ENCODE measurements at regions not wholly inside any gene's neighbourhood (a gene's known extent, or its start where the extent isn't known, plus 50 kb on each side); places are given as distances from the start of the nearest gene placed in this dataset.

DNA sequence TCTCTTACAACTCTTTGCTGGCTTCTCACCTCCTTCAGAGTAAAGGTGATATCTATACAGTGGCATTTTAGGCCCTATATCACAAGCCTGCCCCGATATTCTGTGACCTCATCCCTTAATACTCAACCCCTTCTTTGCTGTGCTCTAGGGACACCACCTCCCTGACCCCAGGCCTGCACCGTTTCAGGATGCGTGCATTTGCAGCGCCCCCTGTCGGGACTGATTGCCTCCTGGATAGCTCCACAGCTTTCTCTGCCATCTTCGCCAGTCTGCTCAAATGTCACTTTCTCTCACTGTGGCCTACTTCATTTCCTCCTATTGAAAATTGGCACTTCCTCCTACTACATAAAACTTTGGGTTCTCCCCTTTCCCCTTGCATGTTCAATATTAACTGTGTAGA is 289.6 kb downstream of the SOCS6 start (continued):
- TF ChIP-seq, protein P1, sequence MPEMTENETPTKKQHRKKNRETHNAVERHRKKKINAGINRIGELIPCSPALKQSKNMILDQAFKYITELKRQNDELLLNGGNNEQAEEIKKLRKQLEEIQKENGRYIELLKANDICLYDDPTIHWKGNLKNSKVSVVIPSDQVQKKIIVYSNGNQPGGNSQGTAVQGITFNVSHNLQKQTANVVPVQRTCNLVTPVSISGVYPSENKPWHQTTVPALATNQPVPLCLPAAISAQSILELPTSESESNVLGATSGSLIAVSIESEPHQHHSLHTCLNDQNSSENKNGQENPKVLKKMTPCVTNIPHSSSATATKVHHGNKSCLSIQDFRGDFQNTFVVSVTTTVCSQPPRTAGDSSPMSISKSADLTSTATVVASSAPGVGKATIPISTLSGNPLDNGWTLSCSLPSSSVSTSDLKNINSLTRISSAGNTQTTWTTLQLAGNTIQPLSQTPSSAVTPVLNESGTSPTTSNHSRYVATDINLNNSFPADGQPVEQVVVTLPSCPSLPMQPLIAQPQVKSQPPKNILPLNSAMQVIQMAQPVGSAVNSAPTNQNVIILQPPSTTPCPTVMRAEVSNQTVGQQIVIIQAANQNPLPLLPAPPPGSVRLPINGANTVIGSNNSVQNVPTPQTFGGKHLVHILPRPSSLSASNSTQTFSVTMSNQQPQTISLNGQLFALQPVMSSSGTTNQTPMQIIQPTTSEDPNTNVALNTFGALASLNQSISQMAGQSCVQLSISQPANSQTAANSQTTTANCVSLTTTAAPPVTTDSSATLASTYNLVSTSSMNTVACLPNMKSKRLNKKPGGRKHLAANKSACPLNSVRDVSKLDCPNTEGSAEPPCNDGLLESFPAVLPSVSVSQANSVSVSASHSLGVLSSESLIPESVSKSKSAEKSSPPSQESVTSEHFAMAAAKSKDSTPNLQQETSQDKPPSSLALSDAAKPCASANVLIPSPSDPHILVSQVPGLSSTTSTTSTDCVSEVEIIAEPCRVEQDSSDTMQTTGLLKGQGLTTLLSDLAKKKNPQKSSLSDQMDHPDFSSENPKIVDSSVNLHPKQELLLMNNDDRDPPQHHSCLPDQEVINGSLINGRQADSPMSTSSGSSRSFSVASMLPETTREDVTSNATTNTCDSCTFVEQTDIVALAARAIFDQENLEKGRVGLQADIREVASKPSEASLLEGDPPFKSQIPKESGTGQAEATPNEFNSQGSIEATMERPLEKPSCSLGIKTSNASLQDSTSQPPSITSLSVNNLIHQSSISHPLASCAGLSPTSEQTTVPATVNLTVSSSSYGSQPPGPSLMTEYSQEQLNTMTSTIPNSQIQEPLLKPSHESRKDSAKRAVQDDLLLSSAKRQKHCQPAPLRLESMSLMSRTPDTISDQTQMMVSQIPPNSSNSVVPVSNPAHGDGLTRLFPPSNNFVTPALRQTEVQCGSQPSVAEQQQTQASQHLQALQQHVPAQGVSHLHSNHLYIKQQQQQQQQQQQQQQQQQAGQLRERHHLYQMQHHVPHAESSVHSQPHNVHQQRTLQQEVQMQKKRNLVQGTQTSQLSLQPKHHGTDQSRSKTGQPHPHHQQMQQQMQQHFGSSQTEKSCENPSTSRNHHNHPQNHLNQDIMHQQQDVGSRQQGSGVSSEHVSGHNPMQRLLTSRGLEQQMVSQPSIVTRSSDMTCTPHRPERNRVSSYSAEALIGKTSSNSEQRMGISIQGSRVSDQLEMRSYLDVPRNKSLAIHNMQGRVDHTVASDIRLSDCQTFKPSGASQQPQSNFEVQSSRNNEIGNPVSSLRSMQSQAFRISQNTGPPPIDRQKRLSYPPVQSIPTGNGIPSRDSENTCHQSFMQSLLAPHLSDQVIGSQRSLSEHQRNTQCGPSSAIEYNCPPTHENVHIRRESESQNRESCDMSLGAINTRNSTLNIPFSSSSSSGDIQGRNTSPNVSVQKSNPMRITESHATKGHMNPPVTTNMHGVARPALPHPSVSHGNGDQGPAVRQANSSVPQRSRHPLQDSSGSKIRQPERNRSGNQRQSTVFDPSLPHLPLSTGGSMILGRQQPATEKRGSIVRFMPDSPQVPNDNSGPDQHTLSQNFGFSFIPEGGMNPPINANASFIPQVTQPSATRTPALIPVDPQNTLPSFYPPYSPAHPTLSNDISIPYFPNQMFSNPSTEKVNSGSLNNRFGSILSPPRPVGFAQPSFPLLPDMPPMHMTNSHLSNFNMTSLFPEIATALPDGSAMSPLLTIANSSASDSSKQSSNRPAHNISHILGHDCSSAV (CRISPR knock-in tag; IDR thresholded peaks at IDR 0.05; ENCODE audit: borderline replicate concordance), result no peak
- TF ChIP-seq ZNF598 (CRISPR knock-in tag; IDR thresholded peaks at IDR 0.05; ENCODE audit: borderline replicate concordance), result no peak

DNA sequence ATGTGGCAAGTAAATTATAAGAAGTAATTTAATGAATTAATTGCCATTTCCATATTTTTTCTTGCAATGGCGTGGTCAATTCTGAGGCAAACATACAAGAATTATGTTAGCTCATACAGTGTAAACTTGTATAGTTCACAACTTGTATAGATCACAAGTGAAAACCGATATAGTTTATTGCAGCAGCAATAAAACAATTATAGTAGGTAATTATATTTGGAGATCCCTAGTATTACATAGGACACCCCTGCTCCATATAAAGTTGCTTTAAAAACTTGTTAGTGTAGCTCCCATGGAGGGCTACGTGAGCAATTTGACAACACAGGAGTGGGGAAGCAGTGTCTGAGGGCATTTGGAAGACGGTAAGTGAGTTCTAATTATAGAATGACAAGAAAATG is 288.2 kb downstream of the SOCS6 start:
- DNase-seq (ENCODE audit: low spot score), result no peak
- H3K9me3 ChIP-seq (ENCODE audit: low read length), result no peaks in the 10 kb centered on the region
- no peaks in the 10 kb centered on the region for H3K4me1 ChIP-seq (ENCODE audit: insufficient read depth, low read length)
- no peak overlapping the region for H3K4me3 ChIP-seq (replicated peaks in 1 of 3; ENCODE audit: insufficient read depth in 1 of 3, low read depth in 2 of 3, low read length in 3 of 3)
- H4K20me1 ChIP-seq (ENCODE audit: insufficient read depth, low read length), result no peaks in the 10 kb centered on the region
- no peak overlapping the region for H2AFZ ChIP-seq (ENCODE audit: low read length)
- no peaks in the 10 kb centered on the region for H3K36me3 ChIP-seq (replicated peaks in 1 of 2; ENCODE audit: control insufficient read depth in 1 of 2, insufficient read depth in 2 of 2, low read length in 2 of 2)
- H3K79me2 ChIP-seq (ENCODE audit: insufficient read depth, low read length), result no peaks in the 10 kb centered on the region
- no peak overlapping the region for H3K9ac ChIP-seq (ENCODE audit: insufficient read depth, low read depth, low read length)
- H3K4me2 ChIP-seq (ENCODE audit: low read depth, low read length), result no peak overlapping the region
- intact Hi-C loops (cut with micrococcal nuclease; ENCODE audit: unreplicated experiment), result no loop called here
- no TSS peak for BruUV-seq (replicated peaks)
- 7% methylated on average over 4 of the region's 4 CpGs for WGBS (ENCODE audit: low lambda C conversion rate)
- in situ Hi-C loops (cut with HindIII; ENCODE audit: extremely low pct_ligation_motif_present, low pct_unique_long_range_greater_than_20kb), result no loop called here
- CTCF ChIA-PET (ENCODE audit: low intra/inter-chr PET ratio, low total read pairs), result no interaction called here
- H3K27me3 ChIP-seq (ENCODE audit: control insufficient read depth in 1 of 2, insufficient read depth in 2 of 2, low read length in 2 of 2), result no peaks in the 10 kb centered on the region
- POLR2A ChIA-PET, result no interaction called here
- no peak for ATAC-seq
- FAIRE-seq, result no peak
- H3K27ac ChIP-seq (ENCODE audit: extremely low read length, insufficient read depth, low read length), result no peak overlapping the region
- TF ChIP-seq, protein P2, sequence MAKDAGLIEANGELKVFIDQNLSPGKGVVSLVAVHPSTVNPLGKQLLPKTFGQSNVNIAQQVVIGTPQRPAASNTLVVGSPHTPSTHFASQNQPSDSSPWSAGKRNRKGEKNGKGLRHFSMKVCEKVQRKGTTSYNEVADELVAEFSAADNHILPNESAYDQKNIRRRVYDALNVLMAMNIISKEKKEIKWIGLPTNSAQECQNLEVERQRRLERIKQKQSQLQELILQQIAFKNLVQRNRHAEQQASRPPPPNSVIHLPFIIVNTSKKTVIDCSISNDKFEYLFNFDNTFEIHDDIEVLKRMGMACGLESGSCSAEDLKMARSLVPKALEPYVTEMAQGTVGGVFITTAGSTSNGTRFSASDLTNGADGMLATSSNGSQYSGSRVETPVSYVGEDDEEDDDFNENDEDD (CRISPR knock-in tag; IDR thresholded peaks at IDR 0.05; ENCODE audit: borderline replicate concordance), result no peak
- TF ChIP-seq, protein P3, sequence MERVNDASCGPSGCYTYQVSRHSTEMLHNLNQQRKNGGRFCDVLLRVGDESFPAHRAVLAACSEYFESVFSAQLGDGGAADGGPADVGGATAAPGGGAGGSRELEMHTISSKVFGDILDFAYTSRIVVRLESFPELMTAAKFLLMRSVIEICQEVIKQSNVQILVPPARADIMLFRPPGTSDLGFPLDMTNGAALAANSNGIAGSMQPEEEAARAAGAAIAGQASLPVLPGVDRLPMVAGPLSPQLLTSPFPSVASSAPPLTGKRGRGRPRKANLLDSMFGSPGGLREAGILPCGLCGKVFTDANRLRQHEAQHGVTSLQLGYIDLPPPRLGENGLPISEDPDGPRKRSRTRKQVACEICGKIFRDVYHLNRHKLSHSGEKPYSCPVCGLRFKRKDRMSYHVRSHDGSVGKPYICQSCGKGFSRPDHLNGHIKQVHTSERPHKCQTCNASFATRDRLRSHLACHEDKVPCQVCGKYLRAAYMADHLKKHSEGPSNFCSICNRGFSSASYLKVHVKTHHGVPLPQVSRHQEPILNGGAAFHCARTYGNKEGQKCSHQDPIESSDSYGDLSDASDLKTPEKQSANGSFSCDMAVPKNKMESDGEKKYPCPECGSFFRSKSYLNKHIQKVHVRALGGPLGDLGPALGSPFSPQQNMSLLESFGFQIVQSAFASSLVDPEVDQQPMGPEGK (CRISPR knock-in tag; IDR thresholded peaks at IDR 0.05), result no peak
- TF ChIP-seq ZNF644 (CRISPR knock-in tag; IDR thresholded peaks at IDR 0.05; ENCODE audit: low read depth) (no peak), EEA1 (CRISPR knock-in tag; IDR thresholded peaks at IDR 0.05; ENCODE audit: borderline replicate concordance) (no peak), PHB2 (IDR thresholded peaks at IDR 0.05; ENCODE audit: partially characterized antibody) (no peak), ZNF260 (CRISPR knock-in tag; IDR thresholded peaks at IDR 0.05; ENCODE audit: borderline replicate concordance, low read depth) (no peak), ZNF850 (CRISPR knock-in tag; conservative IDR thresholded peaks at IDR 0.05) (no peak), STAG1 (CRISPR knock-in tag; IDR thresholded peaks at IDR 0.05) (no peak)

Data from HepG2 (cell line).